SK-N-SH (cell line): ENCODE measurements at regions not wholly inside any gene's neighbourhood (a gene's known extent, or its start where the extent isn't known, plus 50 kb on each side); places are given as distances from the start of the nearest gene placed in this dataset.

Source experiments
- CTCF ChIA-PET: fragments of 300-600, 350-600 bp; formaldehyde crosslinking; extraction: SDS; loops from one replicate; lab custom pipeline; 2021; lab: Yijun Ruan, JAX
- POLR2A ChIA-PET: fragments of 350-600 bp; sonication (Branson Sonifier 250); formaldehyde crosslinking; extraction: SDS; loops from one replicate; lab custom pipeline; 2020; ENCODE audit warnings: antibody characterized with exemption, inconsistent platforms; lab: Yijun Ruan, JAX
- DNase-seq: peaks from one replicate; pipeline ENCODE4 v3.0.0; 2012
- H2AFZ ChIP-seq: fragments of 200-600 bp; sonication (generic); 2 replicates; pipeline ENCODE4 v1.8.1; 2016; ENCODE audit warnings: antibody characterized with exemption, mild to moderate bottlenecking, low read depth
- H3F3A ChIP-seq: fragments of 200-600 bp; sonication (generic); replicated peaks from 2 replicates; pipeline ENCODE3; 2016; ENCODE audit warnings: antibody characterized with exemption, mild to moderate bottlenecking; ENCODE audit not compliant: insufficient read depth
- H3K27ac ChIP-seq, 2 experiments: fragments of 200-500 bp in 1 of 2; fragments of 200-600 bp in 1 of 2; sonication (Bioruptor generic) in 1 of 2; sonication (generic), shearing (Covaris generic) in 1 of 2; 2 replicates each; pipeline versions ENCODE4 v1.5.1 to v1.6.1; 2014 to 2016; ENCODE audit warnings: low read depth in 2 of 2, inconsistent platforms in 1 of 2, low read length in 1 of 2, mild to moderate bottlenecking in 1 of 2, mixed read lengths in 1 of 2
- H3K27me3 ChIP-seq: fragments of 200-600 bp; sonication (generic), shearing (Covaris generic); 2 replicates; pipeline ENCODE4 v1.6.1; 2016; ENCODE audit warnings: mixed run types; ENCODE audit not compliant: insufficient read depth
- H3K36me3 ChIP-seq, 2 experiments: fragments of 200-500 bp in 1 of 2; fragments of 200-600 bp in 1 of 2; sonication (Bioruptor generic) in 1 of 2; sonication (generic) in 1 of 2; replicated peaks in 1 of 2; 2 replicates each; pipeline versions ENCODE3 to v1.5.1; 2014 to 2016; ENCODE audit warnings: low read length in 1 of 2, mild to moderate bottlenecking in 1 of 2; ENCODE audit not compliant: insufficient read depth in 2 of 2, control insufficient read depth in 1 of 2
- H3K4me1 ChIP-seq, 2 experiments: fragments of 200-500 bp in 1 of 2; fragments of 200-600 bp in 1 of 2; sonication (Bioruptor generic) in 1 of 2; sonication (generic), shearing (Covaris generic) in 1 of 2; 2 replicates each; pipeline versions ENCODE4 v1.5.1 to v1.6.1; 2014 to 2016; ENCODE audit warnings: low read depth in 1 of 2, low read length in 1 of 2, mixed run types in 1 of 2; ENCODE audit not compliant: insufficient read depth in 2 of 2, control insufficient read depth in 1 of 2
- H3K4me2 ChIP-seq: fragments of 200-600 bp; sonication (generic), shearing (Covaris generic); 2 replicates; pipeline ENCODE4 v1.6.1; 2017; ENCODE audit warnings: mixed run types
- H3K4me3 ChIP-seq, 2 experiments: fragments of 200-500 bp in 1 of 2; fragments of 200-600 bp in 1 of 2; sonication (Bioruptor generic) in 1 of 2; sonication (generic), shearing (Covaris generic) in 1 of 2; 2 replicates each; pipeline versions ENCODE4 v1.5.1 to v1.8.1; 2014 to 2016; ENCODE audit warnings: low read depth in 2 of 2, inconsistent platforms in 1 of 2, low read length in 1 of 2, mild to moderate bottlenecking in 1 of 2, mixed read lengths in 1 of 2, moderate library complexity in 1 of 2
- H3K79me2 ChIP-seq: fragments of 200-600 bp; sonication (generic); 2 replicates; pipeline ENCODE4 v1.8.1; 2017; ENCODE audit warnings: mild to moderate bottlenecking; ENCODE audit not compliant: insufficient read depth
- H3K9ac ChIP-seq: fragments of 200-600 bp; sonication (generic); 2 replicates; pipeline ENCODE4 v1.6.1; 2017; ENCODE audit warnings: mixed run types
- H3K9me2 ChIP-seq: fragments of 200-600 bp; sonication (generic); 2 replicates; pipeline ENCODE4 v1.6.1; 2017; ENCODE audit warnings: mixed run types
- H3K9me3 ChIP-seq: fragments of 200-600 bp; sonication (generic); 2 replicates; pipeline ENCODE4 v1.6.1; 2017; ENCODE audit warnings: mixed run types, mild to moderate bottlenecking, moderate library complexity
- H4K20me1 ChIP-seq: fragments of 200-600 bp; sonication (generic); 2 replicates; pipeline ENCODE4 v1.6.1; 2017; ENCODE audit warnings: mild to moderate bottlenecking, mixed run types; ENCODE audit not compliant: insufficient read depth
- ELF1 ChIP-seq: IDR thresholded peaks from 2 replicates; pipeline ENCODE4 v1.4.0; 2012
- EP300 ChIP-seq, 2 experiments: IDR thresholded peaks; 2 replicates each; pipeline versions ENCODE4 v1.4.0 to v1.6.1; 2012; ENCODE audit warnings: borderline replicate concordance in 1 of 2, low read depth in 1 of 2, low read length in 1 of 2
- FOXJ3 ChIP-seq: sonication (generic); formaldehyde crosslinking; IDR thresholded peaks from 2 replicates; pipeline ENCODE4 v1.5.1; 2020; ENCODE audit warnings: mild to moderate bottlenecking, missing genetic modification reagents
- GATA2 ChIP-seq: sonication (generic); formaldehyde crosslinking; IDR thresholded peaks from 2 replicates; pipeline ENCODE4 v1.5.0; 2020; ENCODE audit warnings: mild to moderate bottlenecking, missing genetic modification reagents
- JUND ChIP-seq: IDR thresholded peaks from 2 replicates; pipeline ENCODE4 v1.4.0; 2012
- MEF2A ChIP-seq: IDR thresholded peaks from 2 replicates; pipeline ENCODE4 v1.4.0; 2012; ENCODE audit warnings: low read depth, borderline replicate concordance
- MXI1 ChIP-seq: IDR thresholded peaks from 2 replicates; pipeline ENCODE4 v1.6.1; 2012; ENCODE audit warnings: mild to moderate bottlenecking, low read depth, low read length, improper control_type of control experiment
- NFIC ChIP-seq: IDR thresholded peaks from 2 replicates; pipeline ENCODE4 v1.4.0; 2012; ENCODE audit warnings: borderline replicate concordance
- NRF1 ChIP-seq: IDR thresholded peaks from 2 replicates; pipeline ENCODE4 v1.6.1; 2012; ENCODE audit warnings: low read depth, mild to moderate bottlenecking, low read length
- POLR2AphosphoS5 ChIP-seq: IDR thresholded peaks from 2 replicates; pipeline ENCODE4 v1.6.1; 2012; ENCODE audit warnings: low read depth, low read length
- RAD21 ChIP-seq: IDR thresholded peaks from 2 replicates; pipeline ENCODE4 v1.6.1; 2012; ENCODE audit warnings: mild to moderate bottlenecking, low read length
- RCOR1 ChIP-seq: fragments of 150-350 bp; IDR thresholded peaks from 2 replicates; pipeline ENCODE4 v1.6.1; 2017; ENCODE audit warnings: antibody characterized with exemption, low read length
- RXRA ChIP-seq: IDR thresholded peaks from 2 replicates; pipeline ENCODE4 v1.4.0; 2012; ENCODE audit warnings: low read depth, mild to moderate bottlenecking, borderline replicate concordance
- SIN3A ChIP-seq: IDR thresholded peaks from 2 replicates; pipeline ENCODE4 v1.6.1; 2012; ENCODE audit warnings: low read depth, mild to moderate bottlenecking, low read length, moderate library complexity, borderline replicate concordance
- TAF1 ChIP-seq: IDR thresholded peaks from 2 replicates; pipeline ENCODE4 v1.6.1; 2012; ENCODE audit warnings: low read depth, mild to moderate bottlenecking, low read length, moderate library complexity, borderline replicate concordance
- TCF12 ChIP-seq: IDR thresholded peaks from 2 replicates; pipeline ENCODE4 v1.4.0; 2012
- TEAD4 ChIP-seq: IDR thresholded peaks from 2 replicates; pipeline ENCODE4 v1.4.0; 2012; ENCODE audit warnings: mild to moderate bottlenecking, borderline replicate concordance; ENCODE audit not compliant: insufficient read depth
- WGBS: methylation state at CpG from one replicate; pipeline ENCODE4 v1.1.6; 2017; ENCODE audit warnings: low lambda C conversion rate; 5-methylcytosine and 5-hydroxymethylcytosine counted together
- TF ChIP-seq, protein P1 (sequence below): IDR thresholded peaks from 2 replicates; pipeline ENCODE4 v1.4.0; 2012; ENCODE audit warnings: low read depth, borderline replicate concordance
- TF ChIP-seq, protein P2 (sequence below): fragments of 150-350 bp; IDR thresholded peaks from 2 replicates; pipeline ENCODE4 v1.6.1; 2017; ENCODE audit warnings: antibody characterized with exemption, low read length, low read depth, borderline replicate concordance
- TF ChIP-seq, protein P3 (sequence below): IDR thresholded peaks from 2 replicates; pipeline ENCODE4 v1.4.0; 2012; ENCODE audit warnings: low read depth

DNA sequence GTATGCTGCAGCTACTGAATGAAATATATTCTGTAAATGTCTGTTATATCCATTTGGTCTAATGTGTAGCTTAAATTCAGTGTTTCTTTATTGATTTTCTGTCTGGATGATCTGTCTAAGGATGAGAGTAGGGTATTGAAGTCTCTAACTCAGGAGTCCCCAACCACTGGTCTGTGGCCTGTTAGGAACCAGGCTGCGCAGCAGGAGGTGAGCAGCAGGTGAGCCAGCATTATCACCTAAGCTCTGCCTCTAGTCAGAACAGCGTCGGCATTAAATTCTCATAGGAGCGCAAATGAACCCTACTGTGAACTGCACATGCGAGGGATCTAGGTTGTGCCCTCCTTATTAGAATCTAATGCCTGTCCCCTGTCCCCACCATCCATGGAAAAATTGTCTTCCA, 329.7 kb upstream of the RGS6 start:
- H3K9ac ChIP-seq, result no peak overlapping the region

DNA sequence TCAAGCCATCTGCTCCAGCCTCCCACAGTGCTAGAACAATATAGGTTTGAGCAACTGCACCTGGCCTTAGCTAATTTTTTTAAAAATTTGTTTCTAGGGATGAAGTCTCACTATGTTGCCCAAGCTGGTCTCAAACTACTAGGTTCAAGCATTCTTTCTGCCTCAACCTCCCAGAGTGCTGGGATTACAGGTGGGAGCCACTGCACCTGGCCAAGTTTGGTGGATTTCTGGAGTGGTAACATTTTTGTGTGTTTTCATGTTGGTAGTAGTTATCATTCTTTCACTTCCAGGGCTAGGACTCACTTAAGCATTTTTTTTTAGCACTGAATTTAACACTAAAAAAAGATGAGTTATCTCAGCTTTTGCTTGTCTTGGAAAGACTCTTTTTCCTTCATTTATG, 328.0 kb upstream of the RGS6 start:
- CTCF ChIA-PET, result interaction anchor here (0.9 to 1.3 kb wide), 2 partner anchors 8 to 22 kb away, joined by 3 read pairs; no protein-coding TSS in a partner anchor
- H3K36me3 ChIP-seq, result peaks cover 0 to 33% of the 10 kb centered on the region in 2 experiments
- H3K79me2 ChIP-seq, result peaks cover 87% of the 10 kb centered on the region
- H3K9ac ChIP-seq, result no peak overlapping the region
- no peaks in the 10 kb centered on the region for H4K20me1 ChIP-seq
- 0 out of 2 replicates have a peak, but pooled peaks cover 6% of the 10 kb centered on the region for H3K9me3 ChIP-seq
- H3F3A ChIP-seq, result no peaks in the 10 kb centered on the region
- no peak overlapping the region for H3K27ac ChIP-seq
- no peak for DNase-seq
- H2AFZ ChIP-seq, result no peak overlapping the region
- H3K27me3 ChIP-seq, result no peaks in the 10 kb centered on the region
- peaks cover 0 to 2% of the 10 kb centered on the region in 2 experiments; a peak in 1 of 4 replicates for H3K4me1 ChIP-seq
- no peak overlapping the region for H3K4me3 ChIP-seq
- POLR2A ChIA-PET, result no interaction called here
- TF ChIP-seq, protein P1, sequence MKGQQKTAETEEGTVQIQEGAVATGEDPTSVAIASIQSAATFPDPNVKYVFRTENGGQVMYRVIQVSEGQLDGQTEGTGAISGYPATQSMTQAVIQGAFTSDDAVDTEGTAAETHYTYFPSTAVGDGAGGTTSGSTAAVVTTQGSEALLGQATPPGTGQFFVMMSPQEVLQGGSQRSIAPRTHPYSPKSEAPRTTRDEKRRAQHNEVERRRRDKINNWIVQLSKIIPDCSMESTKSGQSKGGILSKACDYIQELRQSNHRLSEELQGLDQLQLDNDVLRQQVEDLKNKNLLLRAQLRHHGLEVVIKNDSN, result no peak
- no peak for TF ChIP-seq TCF12
- TF ChIP-seq TAF1, result no peak
- TF ChIP-seq, protein P2, sequence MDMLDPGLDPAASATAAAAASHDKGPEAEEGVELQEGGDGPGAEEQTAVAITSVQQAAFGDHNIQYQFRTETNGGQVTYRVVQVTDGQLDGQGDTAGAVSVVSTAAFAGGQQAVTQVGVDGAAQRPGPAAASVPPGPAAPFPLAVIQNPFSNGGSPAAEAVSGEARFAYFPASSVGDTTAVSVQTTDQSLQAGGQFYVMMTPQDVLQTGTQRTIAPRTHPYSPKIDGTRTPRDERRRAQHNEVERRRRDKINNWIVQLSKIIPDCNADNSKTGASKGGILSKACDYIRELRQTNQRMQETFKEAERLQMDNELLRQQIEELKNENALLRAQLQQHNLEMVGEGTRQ, result no peak
- no peak for TF ChIP-seq GATA2 (CRISPR knock-in tag)
- TF ChIP-seq, protein P3, sequence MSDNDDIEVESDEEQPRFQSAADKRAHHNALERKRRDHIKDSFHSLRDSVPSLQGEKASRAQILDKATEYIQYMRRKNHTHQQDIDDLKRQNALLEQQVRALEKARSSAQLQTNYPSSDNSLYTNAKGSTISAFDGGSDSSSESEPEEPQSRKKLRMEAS, result no peak
- no peak for TF ChIP-seq TEAD4
- TF ChIP-seq POLR2AphosphoS5, result no peak
- TF ChIP-seq RCOR1, result no peak
- no peak for TF ChIP-seq ELF1
- no peak for TF ChIP-seq MXI1
- no peak for TF ChIP-seq RXRA
- no peak for TF ChIP-seq MEF2A
- TF ChIP-seq EP300 (IDR thresholded peaks at IDR 0.05; ENCODE audit: borderline replicate concordance in 1 of 2, low read depth in 1 of 2, low read length in 1 of 2), result no peak
- no peak for TF ChIP-seq JUND
- TF ChIP-seq RAD21, result no peak
- no peak for TF ChIP-seq SIN3A
- no peaks in the 10 kb centered on the region for H3K9me2 ChIP-seq
- H3K4me2 ChIP-seq, result no peak overlapping the region

More for the DNA sequence above, 329.7 kb upstream of the RGS6 start:
- 96% methylated on average over 5 of the region's 5 CpGs for WGBS
- Histone ChIP-seq H3K79me2 (peaks cover 96% of the 10 kb centered on the region), H3K4me3 (no peak overlapping the region), H3K4me2 (no peak overlapping the region), H3K36me3 (peaks cover 0 to 37% of the 10 kb centered on the region in 2 experiments), H3K9me2 (no peaks in the 10 kb centered on the region), H2AFZ (no peak overlapping the region), H3K27ac (no peak overlapping the region), H3F3A (no peaks in the 10 kb centered on the region), H3K27me3 (no peaks in the 10 kb centered on the region), H3K9me3 (0 out of 2 replicates have a peak, but pooled peaks cover 6% of the 10 kb centered on the region)
- POLR2A ChIA-PET, result no interaction called here
- no peak for DNase-seq
- TF ChIP-seq FOXJ3 (CRISPR knock-in tag) (no peak), EP300 (IDR thresholded peaks at IDR 0.05; ENCODE audit: borderline replicate concordance in 1 of 2, low read depth in 1 of 2, low read length in 1 of 2) (no peak), NFIC (no peak), NRF1 (no peak), MXI1 (no peak), POLR2AphosphoS5 (no peak)
- TF ChIP-seq, protein P2, result no peak
- TF ChIP-seq, all 33 proteins: peak for 0
- peaks cover 0 to 4% of the 10 kb centered on the region in 2 experiments; a peak in 1 of 4 replicates for H3K4me1 ChIP-seq
- CTCF ChIA-PET, result interaction anchor here (0.6 kb wide), 1 partner anchor 150 kb away, joined by 3 read pairs; no protein-coding TSS in a partner anchor
- H4K20me1 ChIP-seq, result no peaks in the 10 kb centered on the region
